ENCODE measurements at regions not wholly inside any gene's neighbourhood (a gene's known extent, or its start where the extent isn't known, plus 50 kb on each side); places are given as distances from the start of the nearest gene placed in this dataset.
A peak's percentile ranks its signal among the peaks of the same experiment; 100 is the strongest.

DNA sequence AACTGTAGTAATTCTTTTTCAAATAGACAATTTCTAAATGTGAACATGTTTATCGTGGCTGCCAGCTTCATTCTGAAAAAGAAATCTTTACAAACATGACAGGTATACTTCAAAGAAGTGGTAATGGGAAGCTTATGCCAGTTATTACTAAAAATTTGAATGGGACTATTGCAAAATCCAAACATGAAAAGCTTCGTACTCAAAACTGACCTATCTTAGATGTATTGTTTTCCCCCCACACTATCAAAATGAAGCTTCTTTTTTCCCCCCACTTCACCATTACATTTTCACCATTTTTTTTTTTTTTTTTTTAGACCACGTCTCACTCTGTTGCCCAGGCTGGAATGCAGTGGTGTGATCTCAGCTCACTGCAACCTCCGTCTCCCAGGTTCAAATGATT, 50.4 kb upstream of the SERTAD2 start:
- FAIRE-seq (no peak), DNase-seq (ENCODE audit: insufficient read length, low spot score) (no peak)

DNA sequence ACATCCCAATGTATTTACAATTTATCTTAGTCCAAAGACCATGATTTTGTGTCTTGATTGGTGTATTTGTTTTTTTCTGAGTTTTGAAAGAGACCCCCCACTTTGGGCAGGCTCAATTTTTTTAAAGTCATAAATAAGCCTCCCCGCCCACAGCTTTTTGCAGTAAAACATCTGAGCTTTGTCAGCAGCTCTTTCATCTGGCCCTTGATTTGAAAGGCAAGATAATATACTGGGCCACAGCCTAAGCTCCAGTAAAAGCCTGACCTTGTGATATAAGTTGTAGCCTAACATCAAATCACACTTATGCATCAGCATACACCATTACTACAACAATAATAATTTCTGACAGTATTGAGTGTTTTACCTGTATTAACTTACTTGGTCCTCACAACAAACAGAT, 51.3 kb upstream of the SERTAD2 start:
- DNase-seq (ENCODE audit: insufficient read length, low spot score), result no peak
- no peak for FAIRE-seq

DNA sequence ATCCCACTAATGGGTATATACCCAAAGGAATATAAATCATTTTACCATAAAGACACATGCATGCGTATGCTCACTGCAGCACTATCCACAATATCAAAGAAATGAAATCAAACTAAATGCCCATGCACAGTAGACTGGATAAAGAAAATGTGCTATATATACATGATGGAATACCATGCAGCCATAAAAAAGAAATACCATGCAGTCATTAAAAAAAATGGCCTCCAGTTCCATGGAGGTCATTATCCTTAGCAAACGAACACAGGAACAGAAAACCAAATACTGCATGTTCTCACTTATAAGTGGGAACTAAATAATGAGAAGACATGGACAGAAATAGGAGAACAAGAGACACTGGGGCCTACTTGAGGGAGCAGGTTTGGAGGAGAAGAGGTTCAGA, 53.6 kb upstream of the SERTAD2 start:
- FAIRE-seq (no peak), DNase-seq (ENCODE audit: insufficient read length, low spot score) (no peak)

- DNase-seq (ENCODE audit: insufficient read length, low spot score), result no peak
- no peak for FAIRE-seq
Observed at GRCh38 chr2:64708829-64709228, 55.1 kb upstream of the SERTAD2 start.

DNA sequence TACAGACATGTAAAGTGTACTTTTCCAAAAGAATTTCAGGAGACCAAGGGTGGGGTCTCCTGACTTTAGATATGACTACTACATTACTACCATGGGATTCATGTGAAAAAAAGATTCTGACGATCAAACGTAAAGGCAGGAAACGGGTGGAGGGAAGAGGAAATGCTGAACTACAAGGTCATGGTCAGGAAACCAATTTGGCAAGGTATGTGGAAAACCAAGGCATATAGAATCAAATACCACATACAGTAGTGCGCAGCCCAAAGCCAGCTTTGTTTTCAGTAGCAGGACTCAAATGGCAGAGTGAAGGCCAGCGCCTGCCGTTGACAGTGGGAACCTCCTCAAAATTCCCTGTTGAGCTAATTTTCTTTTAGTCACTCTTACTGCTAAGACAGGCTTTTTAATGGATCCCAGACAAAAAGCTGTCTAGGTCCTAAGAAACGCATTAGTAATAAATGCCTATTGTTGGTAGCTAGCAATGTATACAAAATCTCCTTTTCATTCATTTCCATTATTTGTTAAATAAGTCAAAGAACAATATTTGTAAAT, 57.6 kb upstream of the SERTAD2 start:
- peak; percentile 66 for FAIRE-seq
- no peak for DNase-seq (ENCODE audit: insufficient read length, low spot score)

- no peak for FAIRE-seq
- DNase-seq (ENCODE audit: insufficient read length, low spot score), result no peak
Observed at GRCh38 chr2:64713686-64714085, 60.0 kb upstream of the SERTAD2 start.

DNA sequence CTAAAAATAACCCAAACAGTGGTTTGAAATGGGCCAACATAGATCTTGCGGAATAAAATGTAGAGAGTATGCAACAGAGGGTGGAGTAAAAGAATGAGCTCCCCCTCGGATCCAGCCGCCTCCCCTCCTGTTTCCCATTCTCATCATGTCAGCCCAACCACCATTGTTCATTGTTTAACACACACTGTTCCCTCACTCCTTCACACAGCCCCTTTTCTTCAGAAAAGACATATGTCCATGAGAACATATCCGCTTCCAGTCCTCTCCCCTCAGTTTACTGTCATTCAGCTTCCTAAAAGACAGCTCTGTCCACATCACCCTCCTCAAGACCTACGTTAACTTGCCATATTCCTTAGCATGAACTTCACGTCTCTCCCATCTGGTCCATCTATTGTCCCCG, 62.9 kb upstream of the SERTAD2 start:
- no peak for DNase-seq (ENCODE audit: insufficient read length, low spot score)
- no peak for FAIRE-seq

GRCh38 chr2:64718250-64718885, 64.7 kb upstream of the SERTAD2 start:
- DNase-seq (ENCODE audit: insufficient read length, low spot score) (no peak), FAIRE-seq (no peak)

DNA sequence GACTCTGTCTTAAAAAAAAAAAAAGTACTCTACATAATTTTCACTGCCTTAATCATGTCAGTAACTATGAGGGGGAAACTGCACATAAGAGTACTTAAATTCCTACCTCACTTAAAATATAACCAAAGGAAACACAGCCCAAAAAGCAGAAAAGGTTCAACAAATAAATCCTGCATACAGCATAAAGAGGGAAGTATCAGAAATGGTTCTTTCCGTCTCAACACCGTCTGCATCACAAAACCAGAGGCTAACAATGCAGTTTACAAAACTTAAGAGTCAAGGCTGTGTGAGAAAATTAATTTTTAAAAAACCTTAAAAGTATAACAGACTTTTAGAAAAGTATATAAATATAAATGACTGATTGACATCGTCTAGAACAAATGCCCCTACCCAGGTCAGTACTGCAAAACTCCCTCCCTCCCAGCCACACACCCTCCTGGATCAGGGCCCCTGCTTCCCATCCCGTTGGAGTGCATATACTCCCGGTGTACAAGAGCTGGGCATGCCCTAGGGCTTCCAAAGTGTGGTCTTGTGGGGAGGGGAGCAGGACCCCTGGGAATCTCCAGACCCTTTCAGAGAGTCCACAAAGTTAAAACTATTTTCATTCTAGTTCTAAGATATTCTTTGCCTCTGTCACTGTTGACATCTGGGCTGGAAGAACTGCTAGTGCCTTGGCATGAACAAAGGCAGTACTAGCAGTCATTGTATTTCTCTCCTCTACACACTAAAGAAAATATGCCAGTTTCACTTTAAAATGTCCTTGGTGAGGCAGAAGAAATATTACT, 67.0 kb upstream of the SERTAD2 start:
- DNase-seq (ENCODE audit: insufficient read length, low spot score), result no peak
- FAIRE-seq, result no peak

DNA sequence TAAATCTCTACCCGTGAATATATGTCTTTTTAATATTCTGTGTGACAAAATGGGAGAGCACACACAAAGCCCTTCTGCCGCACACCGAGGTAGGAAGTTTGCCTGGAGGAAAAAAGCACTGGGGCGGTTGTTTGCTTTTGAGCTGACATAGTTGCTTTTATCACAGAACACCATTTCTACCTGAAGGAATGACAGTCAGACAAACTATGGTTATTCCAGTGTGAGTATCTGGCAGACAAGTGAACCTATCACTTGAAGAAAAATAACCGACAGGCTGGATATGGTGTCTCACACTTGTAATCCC, 67.6 kb upstream of the SERTAD2 start:
- DNase-seq (ENCODE audit: insufficient read length, low spot score) (no peak), FAIRE-seq (no peak)

- no peak for FAIRE-seq
- no peak for DNase-seq (ENCODE audit: insufficient read length, low spot score)
Observed at GRCh38 chr2:64722291-64723044, 68.8 kb upstream of the SERTAD2 start.

DNA sequence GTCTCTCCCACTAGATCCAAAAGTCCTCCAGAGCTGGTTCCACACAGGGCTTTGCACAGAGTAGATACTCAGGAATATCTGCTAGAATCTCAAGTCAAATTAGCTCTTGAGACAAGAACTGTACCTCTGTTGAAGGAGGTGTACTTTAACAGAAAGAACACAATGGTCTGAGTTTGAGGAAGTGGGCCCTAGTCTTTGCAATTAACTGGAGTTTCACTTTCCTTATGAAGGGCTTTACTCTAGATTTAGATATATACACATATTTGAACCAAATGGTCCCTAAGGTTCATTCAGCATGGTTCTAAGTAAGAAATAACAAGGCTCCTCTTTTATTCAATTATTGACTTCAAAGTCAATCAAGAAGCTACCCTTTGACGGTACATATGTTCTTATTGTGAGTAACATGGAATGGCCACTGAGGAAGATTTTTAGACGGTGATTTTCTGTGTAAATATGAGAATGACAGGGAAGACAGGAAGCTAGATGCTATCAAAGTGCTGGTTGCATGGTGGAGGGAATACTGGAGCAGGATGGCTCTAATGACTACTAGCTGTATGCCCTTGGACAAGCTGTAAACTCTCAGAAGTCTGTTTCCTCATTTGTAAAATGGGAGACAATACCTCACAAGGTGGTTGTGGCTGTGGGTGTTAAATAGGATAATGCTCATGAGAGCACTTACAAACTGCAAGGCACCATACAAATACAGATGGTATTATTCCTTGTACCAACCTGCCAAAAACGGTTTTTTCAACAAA, 73.5 kb upstream of the SERTAD2 start:
- FAIRE-seq (peak; percentile 97), DNase-seq (ENCODE audit: insufficient read length, low spot score) (peak; percentile 42)

GRCh38 chr2:64727843-64728463, 74.2 kb upstream of the SERTAD2 start:
- no peak for DNase-seq (ENCODE audit: insufficient read length, low spot score)
- FAIRE-seq, result peak; percentile 26

DNA sequence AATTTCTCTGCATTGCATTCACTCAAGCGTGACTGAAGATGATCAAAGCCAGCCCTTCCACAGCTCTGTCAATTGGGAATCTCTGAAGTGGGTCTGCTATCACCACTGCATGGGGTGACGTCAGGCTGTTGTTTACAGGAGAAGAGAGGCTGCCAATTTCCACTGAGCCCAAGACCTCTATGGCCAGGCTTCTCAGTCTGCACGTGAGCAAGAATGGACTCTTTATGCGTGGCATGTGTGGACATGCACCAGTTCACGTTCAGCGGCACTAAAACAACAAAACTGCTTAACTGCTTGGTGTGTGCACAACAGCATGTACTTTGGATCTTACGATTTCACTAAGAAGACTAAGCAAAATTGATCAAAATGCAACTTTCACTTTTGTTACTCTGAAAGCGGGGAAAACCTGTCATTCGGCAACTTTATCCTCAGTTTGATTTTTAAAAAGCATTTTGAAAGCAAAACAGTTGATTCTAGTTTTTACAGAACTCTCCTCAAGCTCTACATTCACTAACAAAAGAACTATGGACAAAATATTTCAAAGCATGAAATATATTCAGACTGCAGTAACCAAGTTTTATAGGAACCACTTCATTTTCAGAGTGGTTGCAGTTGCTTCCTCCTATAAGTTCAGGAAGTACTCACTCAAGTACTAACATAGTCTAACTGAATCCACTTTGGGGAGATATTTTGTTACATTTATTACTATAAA, 77.0 kb upstream of the SERTAD2 start:
- DNase-seq (ENCODE audit: insufficient read length, low spot score) (no peak), FAIRE-seq (peak; percentile 96)

DNA sequence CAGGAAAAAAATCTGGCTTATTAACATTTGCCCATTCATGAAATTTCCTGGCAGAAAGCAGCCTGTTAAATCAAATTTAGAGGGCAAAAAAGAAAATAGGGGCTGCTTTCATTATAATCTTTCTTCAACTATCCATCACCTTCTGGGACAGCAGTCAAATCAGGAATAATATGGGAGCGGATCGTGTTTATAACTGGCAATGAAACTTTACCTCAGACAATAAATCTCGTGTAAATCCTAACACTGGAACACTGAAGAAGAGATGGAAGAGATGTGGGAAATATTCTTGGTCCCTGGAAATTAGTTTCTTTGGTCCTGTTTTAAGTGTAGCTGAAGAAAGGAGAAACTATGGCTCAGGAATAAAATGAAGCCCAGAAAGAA, 77.5 kb upstream of the SERTAD2 start:
- DNase-seq (ENCODE audit: insufficient read length, low spot score) (no peak), FAIRE-seq (no peak)

DNA sequence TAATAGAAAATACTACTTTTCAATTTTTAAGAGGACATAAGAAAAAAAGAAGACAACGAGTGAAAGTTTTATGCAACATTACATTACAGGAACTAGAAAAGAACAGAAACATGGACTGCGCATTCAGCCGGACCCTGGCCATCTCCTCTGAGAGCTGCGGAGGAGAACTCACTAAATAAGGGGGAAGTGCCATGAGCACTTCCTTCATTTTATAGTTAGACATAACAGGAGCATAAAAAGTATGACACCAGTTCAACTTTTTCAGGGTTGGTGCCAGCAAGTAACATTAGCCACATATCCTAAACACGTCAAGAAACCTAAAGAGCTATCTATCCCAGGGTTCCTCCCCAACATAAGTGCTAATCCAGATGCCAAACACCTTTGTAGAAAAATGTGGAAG, 78.0 kb upstream of the SERTAD2 start:
- no peak for FAIRE-seq
- no peak for DNase-seq (ENCODE audit: insufficient read length, low spot score)

DNA sequence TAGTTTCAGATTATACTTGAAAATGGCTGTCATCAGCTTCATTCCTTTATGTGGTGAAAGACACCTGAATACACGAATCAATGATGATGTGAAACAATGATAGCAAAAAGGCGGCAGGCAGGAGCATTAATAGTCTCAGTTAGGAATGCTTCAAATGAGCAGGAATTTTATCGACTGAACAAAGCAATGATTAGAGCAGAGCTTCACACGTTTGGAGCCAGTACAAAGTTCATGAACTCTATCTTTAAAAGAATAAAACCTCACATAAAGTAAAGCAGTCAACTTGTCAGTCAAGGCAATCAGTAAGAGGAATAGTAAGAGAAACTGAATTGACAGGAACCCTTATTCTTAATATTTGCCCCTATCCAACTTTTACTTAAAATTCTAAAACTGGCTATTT, 78.4 kb upstream of the SERTAD2 start:
- FAIRE-seq (no peak), DNase-seq (ENCODE audit: insufficient read length, low spot score) (no peak)

- no peak for DNase-seq (ENCODE audit: insufficient read length, low spot score)
- FAIRE-seq, result no peak
Observed at GRCh38 chr2:64735504-64735903, 81.8 kb upstream of the SERTAD2 start.

DNA sequence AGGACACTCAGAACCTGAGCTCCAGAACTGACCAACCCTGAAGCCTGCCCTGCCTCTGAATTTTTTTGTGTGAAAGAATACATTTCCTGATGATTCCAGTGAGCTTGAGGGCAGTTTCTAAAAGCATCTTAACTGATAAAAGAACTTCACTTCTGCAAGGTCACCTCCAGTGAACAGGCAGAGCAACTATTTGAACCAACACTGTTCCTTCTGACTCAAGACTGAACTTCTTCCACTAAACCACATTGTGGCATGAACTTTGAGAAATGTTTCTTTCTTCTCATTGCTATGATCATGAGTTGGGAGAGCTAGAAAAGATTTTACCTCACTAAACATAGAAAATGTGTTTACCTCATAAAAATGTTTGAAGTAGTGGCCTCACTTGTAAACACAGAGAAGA, 83.8 kb upstream of the SERTAD2 start:
- peak; percentile 71 for FAIRE-seq

GRCh38 chr2:64738026-64738425, 84.3 kb upstream of the SERTAD2 start:
- FAIRE-seq (peak; percentile 54), DNase-seq (ENCODE audit: insufficient read length, low spot score) (no peak)

More for the DNA sequence above, 83.8 kb upstream of the SERTAD2 start:
- DNase-seq (ENCODE audit: insufficient read length, low spot score), result no peak
